H1 (cell line): ENCODE measurements at regions not wholly inside any gene's neighbourhood (a gene's known extent, or its start where the extent isn't known, plus 50 kb on each side); places are given as distances from the start of the nearest gene placed in this dataset.
A peak's percentile ranks its signal among the peaks of the same experiment; 100 is the strongest.

Experiments used
- CTCF ChIA-PET: fragments of 300-600 bp; sonication (Branson Sonifier 250); formaldehyde crosslinking; loops from one replicate; lab custom pipeline; 2021; ENCODE audit not compliant: partially characterized antibody; lab: Charles Lee
- POLR2A ChIA-PET: fragments of 300-600 bp; sonication (Branson Sonifier 250); formaldehyde crosslinking; loops from one replicate; lab custom pipeline; 2021; ENCODE audit warnings: inconsistent platforms; ENCODE audit not compliant: partially characterized antibody; lab: Charles Lee
- DNase-seq, 2 experiments: peaks; one replicate each; pipeline versions ENCODE4 v3.0.0 to v3.0.0-alpha.2; 2010 to 2022; ENCODE audit warnings: low spot score in 2 of 2, low read depth in 1 of 2, mixed read lengths in 1 of 2
- FAIRE-seq: peaks from 2 replicates; lab custom pipeline; 2011; peaks lifted over from hg19 to GRCh38; lab: Jason Lieb, UNC
- H2AFZ ChIP-seq: 2 replicates; pipeline ENCODE4 v1.8.1; 2012; ENCODE audit warnings: low read length, inconsistent platforms
- H2AK5ac ChIP-seq: 2 replicates; pipeline ENCODE4 v1.6.1; 2013; ENCODE audit warnings: low read depth, low read length
- H2BK120ac ChIP-seq: replicated peaks from 2 replicates; pipeline ENCODE3; 2013; ENCODE audit warnings: low read depth, low read length, inconsistent platforms
- H2BK12ac ChIP-seq: 2 replicates; pipeline ENCODE4 v1.6.1; 2013; ENCODE audit warnings: low read depth, low read length
- H2BK15ac ChIP-seq: 2 replicates; pipeline ENCODE4 v1.6.1; 2013; ENCODE audit warnings: low read length
- H2BK20ac ChIP-seq: 2 replicates; pipeline ENCODE4 v1.6.1; 2013; ENCODE audit warnings: low read length
- H2BK5ac ChIP-seq: 2 replicates; pipeline ENCODE4 v1.6.1; 2013; ENCODE audit warnings: low read depth, low read length
- H3K14ac ChIP-seq: 2 replicates; pipeline ENCODE4 v1.6.1; 2013; ENCODE audit warnings: inconsistent platforms; ENCODE audit not compliant: insufficient read length
- H3K18ac ChIP-seq: 2 replicates; pipeline ENCODE4 v1.6.1; 2013; ENCODE audit warnings: low read length; ENCODE audit errors: extremely low read depth
- H3K23ac ChIP-seq: 2 replicates; pipeline ENCODE4 v1.6.1; 2013; ENCODE audit warnings: inconsistent platforms; ENCODE audit not compliant: insufficient read length
- H3K23me2 ChIP-seq: 2 replicates; pipeline ENCODE4 v1.6.1; 2013; ENCODE audit warnings: low read depth, low read length
- H3K27ac ChIP-seq: 2 replicates; pipeline ENCODE4 v1.6.1; 2011; ENCODE audit warnings: low read depth, low read length, inconsistent platforms
- H3K27me3 ChIP-seq, 4 experiments: replicated peaks in 1 of 4; 1 replicate in 1 of 4; 2 replicates in 3 of 4; pipeline versions ENCODE4 v1.6.1 to v1.8.1; 2011 to 2013; ENCODE audit warnings: low read length in 3 of 4, mild to moderate bottlenecking in 3 of 4, inconsistent platforms in 2 of 4, mixed read lengths in 2 of 4, moderate library complexity in 1 of 4; ENCODE audit not compliant: control insufficient read depth in 3 of 4, insufficient read depth in 3 of 4; ENCODE audit errors: extremely low read depth in 1 of 4
- H3K36me3 ChIP-seq, 4 experiments: 2 replicates each; pipeline versions ENCODE4 v1.6.1 to v1.8.1; 2011 to 2013; ENCODE audit warnings: mild to moderate bottlenecking in 4 of 4, low read length in 3 of 4, moderate library complexity in 2 of 4, control low read depth in 1 of 4, inconsistent platforms in 1 of 4; ENCODE audit not compliant: insufficient read depth in 4 of 4, control insufficient read depth in 2 of 4
- H3K4ac ChIP-seq: replicated peaks from 2 replicates; pipeline ENCODE3; 2013; ENCODE audit warnings: low read length, low read depth, mixed read lengths, inconsistent platforms; ENCODE audit not compliant: insufficient read length
- H3K4me1 ChIP-seq, 4 experiments: replicated peaks in 1 of 4; 1 replicate in 1 of 4; 2 replicates in 3 of 4; pipeline versions ENCODE4 v1.6.1 to v1.8.1; 2011 to 2013; ENCODE audit warnings: low read length in 3 of 4, inconsistent platforms in 2 of 4, mixed read lengths in 1 of 4; ENCODE audit not compliant: insufficient read depth in 4 of 4, control insufficient read depth in 3 of 4
- H3K4me2 ChIP-seq, 2 experiments: 2 replicates each; pipeline versions ENCODE4 v1.6.1 to v1.8.1; 2011 to 2013; ENCODE audit warnings: low read depth in 2 of 2, low read length in 2 of 2, control low read depth in 1 of 2, inconsistent platforms in 1 of 2, mild to moderate bottlenecking in 1 of 2; ENCODE audit not compliant: insufficient read depth in 1 of 2
- H3K4me3 ChIP-seq, 4 experiments: fragments of 200-600, 300-600 bp in 1 of 4; sonication (generic), shearing (Covaris generic), sonication (Bioruptor Twin) in 1 of 4; 2 replicates each; pipeline versions ENCODE4 v1.5.1 to v1.8.1; 2011 to 2016; ENCODE audit warnings: low read length in 4 of 4, low read depth in 3 of 4, control low read depth in 2 of 4, inconsistent platforms in 2 of 4, mild to moderate bottlenecking in 2 of 4, mixed read lengths in 1 of 4, moderate library complexity in 1 of 4; ENCODE audit not compliant: insufficient read depth in 2 of 4; ENCODE audit errors: extremely low read depth in 1 of 4
- H3K56ac ChIP-seq: replicated peaks from 2 replicates; pipeline ENCODE3; 2013; ENCODE audit warnings: low read depth, mild to moderate bottlenecking, mixed read lengths, low read length, inconsistent platforms; ENCODE audit not compliant: insufficient read length
- H3K79me1 ChIP-seq: 2 replicates; pipeline ENCODE4 v1.6.1; 2013; ENCODE audit warnings: low read depth, low read length, control low read depth
- H3K79me2 ChIP-seq, 2 experiments: 2 replicates each; pipeline versions ENCODE4 v1.6.1 to v1.8.1; 2012 to 2013; ENCODE audit warnings: low read length in 2 of 2, mild to moderate bottlenecking in 2 of 2, inconsistent platforms in 1 of 2; ENCODE audit not compliant: insufficient read depth in 2 of 2, control insufficient read depth in 1 of 2
- H3K9ac ChIP-seq, 4 experiments: replicated peaks in 1 of 4; 1 replicate in 1 of 4; 2 replicates in 3 of 4; pipeline versions ENCODE4 v1.6.1 to v1.8.1; 2011 to 2013; ENCODE audit warnings: low read depth in 3 of 4, low read length in 3 of 4, control low read depth in 2 of 4, mild to moderate bottlenecking in 2 of 4, moderate library complexity in 2 of 4, inconsistent platforms in 1 of 4; ENCODE audit errors: extremely low read depth in 1 of 4
- H3K9me3 ChIP-seq, 2 experiments: 2 replicates each; pipeline versions ENCODE4 v1.6.1 to v1.8.1; 2012 to 2013; ENCODE audit warnings: mild to moderate bottlenecking in 2 of 2, moderate library complexity in 2 of 2, control low read depth in 1 of 2, inconsistent platforms in 1 of 2, low read depth in 1 of 2, low read length in 1 of 2, mixed read lengths in 1 of 2; ENCODE audit not compliant: insufficient read depth in 2 of 2
- H4K20me1 ChIP-seq, 2 experiments: replicated peaks in 1 of 2; 2 replicates each; pipeline versions ENCODE3 to v1.8.1; 2011 to 2013; ENCODE audit warnings: inconsistent platforms in 2 of 2, low read length in 2 of 2, mild to moderate bottlenecking in 1 of 2; ENCODE audit not compliant: insufficient read depth in 2 of 2, control insufficient read depth in 1 of 2
- H4K5ac ChIP-seq: 2 replicates; pipeline ENCODE4 v1.6.1; 2013; ENCODE audit warnings: low read length, low read depth, mixed read lengths, inconsistent platforms; ENCODE audit not compliant: insufficient read length
- H4K8ac ChIP-seq: 2 replicates; pipeline ENCODE4 v1.8.0; 2013; ENCODE audit warnings: mild to moderate bottlenecking, moderate library complexity, low read length, inconsistent platforms; ENCODE audit not compliant: insufficient read depth; ENCODE audit errors: extremely low read depth
- H4K91ac ChIP-seq: replicated peaks from 2 replicates; pipeline ENCODE3; 2013; ENCODE audit warnings: low read length, mixed read lengths, inconsistent platforms; ENCODE audit not compliant: insufficient read length
- CBX8 ChIP-seq: fragments of 300-800, 300-1000 bp; sonication (generic); IDR thresholded peaks from 2 replicates; pipeline ENCODE4 v1.7.1; 2016; ENCODE audit warnings: low read depth, low read length, borderline replicate concordance
- EP300 ChIP-seq, 2 experiments: IDR thresholded peaks; 1 replicate in 1 of 2; 2 replicates in 1 of 2; pipeline ENCODE4 v1.6.1; 2011 to 2012; ENCODE audit warnings: low read depth in 2 of 2, low read length in 2 of 2, mild to moderate bottlenecking in 2 of 2, borderline replicate concordance in 1 of 2, inconsistent platforms in 1 of 2, moderate library complexity in 1 of 2
- NANOG ChIP-seq: IDR thresholded peaks from 2 replicates; pipeline ENCODE4 v1.6.1; 2011; ENCODE audit warnings: low read length, low read depth, mild to moderate bottlenecking, inconsistent platforms; ENCODE audit not compliant: insufficient read depth, poor library complexity, severe bottlenecking
- POLR2AphosphoS5 ChIP-seq: IDR thresholded peaks from 2 replicates; pipeline ENCODE4 v1.6.1; 2011; ENCODE audit warnings: low read depth, low read length
- POU5F1 ChIP-seq: IDR thresholded peaks from 2 replicates; pipeline ENCODE4 v1.6.1; 2011; ENCODE audit warnings: low read depth, mild to moderate bottlenecking, low read length, moderate library complexity
- RBBP5 ChIP-seq: IDR thresholded peaks from 2 replicates; pipeline ENCODE4 v1.7.1; 2012; ENCODE audit warnings: low read depth, mild to moderate bottlenecking, inconsistent platforms, low read length, moderate library complexity, borderline replicate concordance
- RXRA ChIP-seq: IDR thresholded peaks from 2 replicates; pipeline ENCODE4 v1.6.1; 2011; ENCODE audit warnings: low read depth, mild to moderate bottlenecking, low read length, moderate library complexity; ENCODE audit not compliant: insufficient read depth
- SAP30 ChIP-seq: fragments of 300-600 bp; sonication (generic); IDR thresholded peaks from 2 replicates; pipeline ENCODE4 v1.7.1; 2012; ENCODE audit warnings: low read length, moderate library complexity, mild to moderate bottlenecking, inconsistent platforms; ENCODE audit not compliant: insufficient read depth, insufficient replicate concordance
- SIX5 ChIP-seq: IDR thresholded peaks from 2 replicates; pipeline ENCODE4 v1.6.1; 2011; ENCODE audit warnings: mild to moderate bottlenecking, low read depth, low read length
- TAF1 ChIP-seq: IDR thresholded peaks from 2 replicates; pipeline ENCODE4 v1.6.1; 2011; ENCODE audit warnings: mild to moderate bottlenecking, low read depth, low read length
- TEAD4 ChIP-seq: IDR thresholded peaks from 2 replicates; pipeline ENCODE4 v1.6.1; 2012; ENCODE audit warnings: low read depth, low read length, inconsistent platforms, mixed read lengths
- YY1 ChIP-seq: IDR thresholded peaks from 2 replicates; pipeline ENCODE4 v1.6.1; 2011; ENCODE audit warnings: low read depth, mild to moderate bottlenecking, low read length
- WGBS, 2 experiments: shearing (Covaris generic) in 1 of 2; methylation state at CpG; one replicate each; pipeline versions ENCODE4 v1.1.6 to v1.1.7; 2013 to 2015; ENCODE audit warnings: low lambda C conversion rate in 2 of 2, mixed read lengths in 2 of 2, inconsistent platforms in 1 of 2, low coverage in 1 of 2, missing lambda C conversion rate in 1 of 2; ENCODE audit not compliant: insufficient replicate concordance in 2 of 2, insufficient coverage in 1 of 2, insufficient read length in 1 of 2; ENCODE audit errors: extremely low coverage in 1 of 2, missing lambda C conversion rate in 1 of 2; 5-methylcytosine and 5-hydroxymethylcytosine counted together

- DNase-seq (no peak), FAIRE-seq (no peak)
- no peaks in the 10 kb centered on the region for H3K79me1 ChIP-seq
- no peak overlapping the region for H4K8ac ChIP-seq
- no peak overlapping the region for H3K27ac ChIP-seq
- H3K14ac ChIP-seq, result no peak overlapping the region
- H2BK120ac ChIP-seq, result no peak overlapping the region
- WGBS, 2 experiments, result 66% methylated on average over 9 of the region's 9 CpGs; no CpG with 5 or more reads in 1 of the 2 experiments
- H3K23ac ChIP-seq, result no peak overlapping the region
- no peak overlapping the region for H2BK20ac ChIP-seq
- H2AFZ ChIP-seq, result no peak overlapping the region
- H3K9me3 ChIP-seq, result no peaks in the 10 kb centered on the region; a peak in 1 of 4 replicates
- H3K79me2 ChIP-seq, result no peaks in the 10 kb centered on the region
- no peak overlapping the region for H2BK15ac ChIP-seq
- no peaks in the 10 kb centered on the region for H3K23me2 ChIP-seq
- H3K4me2 ChIP-seq, result no peak overlapping the region
- no peaks in the 10 kb centered on the region for H3K36me3 ChIP-seq
- no peak overlapping the region for H2BK5ac ChIP-seq
- no peaks in the 10 kb centered on the region for H4K20me1 ChIP-seq
- H3K9ac ChIP-seq, result no peak overlapping the region
- H3K27me3 ChIP-seq, result no peaks in the 10 kb centered on the region
- H2BK12ac ChIP-seq, result no peak overlapping the region
- TF ChIP-seq TEAD4 (peak; percentile 87), SAP30 (no peak), YY1 (no peak), POU5F1 (no peak), CBX8 (no peak), NANOG (no peak), RBBP5 (no peak), TAF1 (no peak), SIX5 (no peak), RXRA (0 out of 2 replicates have a peak, but pooled peaks have one; percentile 27), EP300 (IDR thresholded peaks at IDR 0.05; ENCODE audit: borderline replicate concordance in 1 of 2, low read depth in 2 of 2, low read length in 2 of 2) (no peak), POLR2AphosphoS5 (no peak)
- H3K18ac ChIP-seq, result no peak overlapping the region
- no peak overlapping the region for H4K91ac ChIP-seq
- no peak overlapping the region for H3K4ac ChIP-seq
- no peak overlapping the region for H3K56ac ChIP-seq
- H4K5ac ChIP-seq, result no peak overlapping the region
- ChIA-PET POLR2A (interaction anchor here (0.5 to 1.5 kb wide), 3 partner anchors 174 to 205 kb away, joined by 3 to 4 read pairs (median 4); partner anchors contain the start of gene KLF7), CTCF (interaction anchor here (0.6 to 2.3 kb wide), 8 partner anchors 52 to 362 kb away, joined by 3 to 8 read pairs (median 3); partner anchors contain the start of gene KLF7)
- H2AK5ac ChIP-seq, result no peak overlapping the region
- peaks cover 0 to 10% (median 6%) of the 10 kb centered on the region in 4 experiments; a peak in 4 of 7 replicates for H3K4me1 ChIP-seq
- H3K4me3 ChIP-seq, result no peak overlapping the region
These were observed 175.5 kb upstream of the KLF7 start for GRCh38 chr2:207341112-207341750.
